ENCODE measurements at regions not wholly inside any gene's neighbourhood (a gene's known extent, or its start where the extent isn't known, plus 50 kb on each side); places are given as distances from the start of the nearest gene placed in this dataset.

DNA sequence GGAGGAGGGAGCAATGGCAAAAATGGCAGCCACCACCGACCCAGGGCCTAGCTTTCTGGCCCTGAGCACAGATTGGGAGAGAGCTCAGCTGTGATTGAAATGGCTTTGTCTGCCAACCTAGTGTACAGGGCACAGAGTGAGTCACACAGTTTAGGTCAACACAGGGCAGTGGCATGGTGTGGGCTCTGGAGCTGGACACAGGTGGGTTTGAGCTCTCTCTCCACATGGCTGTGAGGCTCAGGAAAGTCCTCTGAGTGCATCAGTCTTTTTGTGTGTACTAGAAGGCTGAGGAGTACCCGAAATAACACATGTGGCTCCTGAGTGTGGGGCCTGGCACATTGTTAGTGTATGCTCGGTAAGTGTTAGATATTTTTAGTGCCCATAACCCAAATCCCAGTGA is 60.2 kb upstream of the LOXL4 start:
- no peaks in the 10 kb centered on the region for H3K36me3 ChIP-seq (replicated peaks in 1 of 2; ENCODE audit: insufficient read depth in 1 of 2, low read depth in 2 of 2)
- H3K9me3 ChIP-seq, result no peaks in the 10 kb centered on the region
- no peak overlapping the region for H3K27ac ChIP-seq
- DNase-seq (no peak), ATAC-seq (no peak)
- no peaks in the 10 kb centered on the region for H3K27me3 ChIP-seq
- intact Hi-C loops (cut with DNase I), result no loop called here
- H3K4me3 ChIP-seq, result no peak overlapping the region
- H3K4me1 ChIP-seq, result no peaks in the 10 kb centered on the region
- WGBS, 2 donors, result 78 to 92% methylated on average over 2 to 3 of the region's 3 CpGs
- no peak for TF ChIP-seq POLR2A (IDR thresholded peaks at IDR 0.05)
- TF ChIP-seq, protein P1, sequence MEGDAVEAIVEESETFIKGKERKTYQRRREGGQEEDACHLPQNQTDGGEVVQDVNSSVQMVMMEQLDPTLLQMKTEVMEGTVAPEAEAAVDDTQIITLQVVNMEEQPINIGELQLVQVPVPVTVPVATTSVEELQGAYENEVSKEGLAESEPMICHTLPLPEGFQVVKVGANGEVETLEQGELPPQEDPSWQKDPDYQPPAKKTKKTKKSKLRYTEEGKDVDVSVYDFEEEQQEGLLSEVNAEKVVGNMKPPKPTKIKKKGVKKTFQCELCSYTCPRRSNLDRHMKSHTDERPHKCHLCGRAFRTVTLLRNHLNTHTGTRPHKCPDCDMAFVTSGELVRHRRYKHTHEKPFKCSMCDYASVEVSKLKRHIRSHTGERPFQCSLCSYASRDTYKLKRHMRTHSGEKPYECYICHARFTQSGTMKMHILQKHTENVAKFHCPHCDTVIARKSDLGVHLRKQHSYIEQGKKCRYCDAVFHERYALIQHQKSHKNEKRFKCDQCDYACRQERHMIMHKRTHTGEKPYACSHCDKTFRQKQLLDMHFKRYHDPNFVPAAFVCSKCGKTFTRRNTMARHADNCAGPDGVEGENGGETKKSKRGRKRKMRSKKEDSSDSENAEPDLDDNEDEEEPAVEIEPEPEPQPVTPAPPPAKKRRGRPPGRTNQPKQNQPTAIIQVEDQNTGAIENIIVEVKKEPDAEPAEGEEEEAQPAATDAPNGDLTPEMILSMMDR (IDR thresholded peaks at IDR 0.05), result no peak

DNA sequence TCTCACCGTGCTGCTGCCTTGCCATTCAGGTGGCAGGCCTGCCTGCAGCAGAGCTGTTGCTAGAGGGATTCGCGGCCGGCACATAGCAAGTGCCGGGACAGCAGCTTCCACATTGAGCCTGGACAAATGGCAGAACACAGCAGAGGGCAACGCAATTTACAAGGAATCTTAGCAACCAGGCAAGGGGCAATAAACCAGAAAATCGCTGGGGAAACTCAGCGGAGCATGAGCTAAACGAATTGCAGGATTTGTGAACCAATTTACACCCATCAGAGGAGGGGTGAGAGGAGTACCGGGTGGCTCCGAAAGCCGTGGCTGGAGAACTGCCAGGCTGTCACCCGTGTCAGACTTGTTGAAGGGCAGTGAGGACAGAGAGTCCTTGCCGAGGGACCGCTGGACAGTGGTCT is 58.6 kb upstream of the LOXL4 start:
- intact Hi-C loops (cut with DNase I), result no loop called here
- no peaks in the 10 kb centered on the region for H3K36me3 ChIP-seq (replicated peaks in 1 of 2; ENCODE audit: insufficient read depth in 1 of 2, low read depth in 2 of 2)
- no peaks in the 10 kb centered on the region for H3K4me1 ChIP-seq
- DNase-seq, result peak in 3 of 4 donors; percentile 33 to 47 (median 43)
- H3K27me3 ChIP-seq, result no peaks in the 10 kb centered on the region
- ATAC-seq, result no peak
- 31 to 34% methylated on average over 15 of the region's 15 CpGs for WGBS, 2 donors
- H3K27ac ChIP-seq, result no peak overlapping the region
- no peak for TF ChIP-seq POLR2A (IDR thresholded peaks at IDR 0.05)
- TF ChIP-seq, protein P1 (IDR thresholded peaks at IDR 0.05), result no peak
- no peak overlapping the region for H3K4me3 ChIP-seq
- no peaks in the 10 kb centered on the region for H3K9me3 ChIP-seq

DNA sequence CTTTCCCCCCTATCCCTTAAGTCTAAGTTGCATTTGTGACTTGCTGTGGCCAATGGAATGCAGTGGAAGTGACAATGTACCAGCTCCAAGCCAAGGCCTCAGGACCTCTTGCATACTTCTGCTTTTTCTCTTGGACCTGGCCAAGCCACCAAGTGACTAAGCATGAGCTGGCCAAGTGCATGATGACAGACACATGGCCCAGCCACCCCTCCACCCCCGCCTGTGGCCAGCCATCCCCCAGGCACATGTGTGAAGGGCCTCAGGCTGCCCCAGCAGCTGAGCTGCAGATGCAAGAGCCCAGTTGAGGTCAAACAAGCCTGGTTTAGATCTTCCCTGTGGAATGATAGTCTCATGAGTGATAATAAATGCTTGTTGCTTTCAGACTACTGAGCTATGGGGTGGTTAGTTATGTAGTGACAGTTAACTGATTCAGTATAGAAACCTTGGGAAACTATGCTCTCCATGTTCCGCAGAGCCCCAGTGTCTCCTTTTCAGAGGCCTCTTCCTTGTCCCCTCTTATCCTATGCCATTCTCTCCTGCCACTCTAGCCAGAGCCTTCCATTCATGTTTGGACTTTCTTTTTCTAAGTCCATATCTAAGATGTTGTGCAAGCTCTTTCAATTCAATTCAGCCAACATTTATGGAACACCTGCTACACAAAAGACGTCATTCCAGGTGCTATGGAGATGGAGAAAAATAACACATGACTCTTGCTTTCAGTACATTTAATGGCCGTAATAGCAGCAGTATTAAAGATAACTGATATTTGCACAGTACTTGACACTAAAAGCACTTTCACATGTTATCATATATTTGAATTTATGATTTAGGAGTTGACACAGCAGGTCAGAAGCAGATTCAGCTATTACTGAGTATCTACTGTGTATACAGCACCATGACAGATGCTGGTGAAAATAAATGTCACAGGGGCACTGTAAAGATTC is 55.5 kb upstream of the LOXL4 start:
- intact Hi-C loops (cut with DNase I), result no loop called here
- TF ChIP-seq, protein P1 (IDR thresholded peaks at IDR 0.05), result no peak
- no peak for TF ChIP-seq POLR2A (IDR thresholded peaks at IDR 0.05)
- DNase-seq, result peak; percentile 28 to 81 (median 33)
- 51 to 60% methylated on average over 3 to 4 of the region's 4 CpGs for WGBS, 2 donors
- peak; percentile 69 for ATAC-seq
- no peaks in the 10 kb centered on the region for H3K4me1 ChIP-seq
- no peaks in the 10 kb centered on the region for H3K36me3 ChIP-seq (replicated peaks in 1 of 2; ENCODE audit: insufficient read depth in 1 of 2, low read depth in 2 of 2)
- H3K27me3 ChIP-seq, result no peaks in the 10 kb centered on the region
- H3K27ac ChIP-seq, result peak overlapping the region in 1 of 4 donors; percentile 4
- H3K9me3 ChIP-seq, result no peaks in the 10 kb centered on the region
- no peak overlapping the region for H3K4me3 ChIP-seq

DNA sequence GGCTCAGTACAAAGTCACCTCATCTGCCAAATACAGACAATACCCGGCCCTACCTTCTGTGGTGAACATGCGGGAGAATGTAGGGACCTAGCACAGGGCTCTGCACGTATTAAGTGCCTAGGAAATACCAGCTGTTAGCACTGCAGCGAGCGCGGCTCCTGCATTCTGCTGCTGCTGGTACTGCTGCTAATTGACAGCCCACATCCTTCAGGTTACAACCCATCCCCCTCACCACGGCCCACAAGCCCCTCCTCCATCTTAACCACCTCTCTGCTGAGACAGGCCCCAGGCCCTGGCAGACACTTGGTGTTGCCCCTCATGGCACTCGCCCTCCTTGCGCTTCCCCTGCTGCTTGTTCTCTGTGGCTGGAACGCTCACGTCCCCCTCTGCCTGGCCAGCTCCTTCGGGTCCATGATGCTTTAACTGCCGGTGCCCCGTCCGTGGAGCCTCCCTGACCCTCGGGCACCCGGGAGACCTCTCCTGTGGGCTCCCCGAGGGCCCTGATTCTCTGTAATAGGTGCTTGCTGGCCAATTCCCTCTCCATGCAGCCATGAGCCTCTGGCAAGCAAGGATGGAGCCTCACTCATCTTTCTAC is 53.3 kb upstream of the LOXL4 start:
- intact Hi-C loops (cut with DNase I), result no loop called here
- H3K27ac ChIP-seq, result no peak overlapping the region
- H3K4me3 ChIP-seq, result no peak overlapping the region
- H3K27me3 ChIP-seq, result no peaks in the 10 kb centered on the region
- H3K36me3 ChIP-seq (replicated peaks in 1 of 2; ENCODE audit: insufficient read depth in 1 of 2, low read depth in 2 of 2), result no peaks in the 10 kb centered on the region
- no peaks in the 10 kb centered on the region for H3K9me3 ChIP-seq
- DNase-seq (no peak), ATAC-seq (no peak)
- TF ChIP-seq, protein P1 (IDR thresholded peaks at IDR 0.05), result no peak
- TF ChIP-seq POLR2A (IDR thresholded peaks at IDR 0.05), result no peak
- WGBS, 2 donors, result 71 to 82% methylated on average over 17 to 18 of the region's 18 CpGs
- no peaks in the 10 kb centered on the region for H3K4me1 ChIP-seq

Data from body of pancreas (tissue), 4 donors.